Neural progenitor cell (in vitro differentiated cells): ENCODE measurements at regions not wholly inside any gene's neighbourhood (a gene's known extent, or its start where the extent isn't known, plus 50 kb on each side); places are given as distances from the start of the nearest gene placed in this dataset.

Source experiments
- EZH2 ChIP-seq: fragments of 200-600 bp; sonication (generic); IDR thresholded peaks from 2 replicates; pipeline ENCODE4 v1.6.1; 2017; ENCODE audit warnings: antibody characterized with exemption, mild to moderate bottlenecking, moderate library complexity
- EZH2phosphoT487 ChIP-seq: fragments of 200-600 bp; sonication (generic); IDR thresholded peaks from 2 replicates; pipeline ENCODE4 v1.6.1; 2017; ENCODE audit warnings: antibody characterized with exemption
- TF ChIP-seq, protein P1 (sequence below): fragments of 200-600 bp; sonication (generic); IDR thresholded peaks from 2 replicates; pipeline ENCODE4 v1.5.1; 2017; ENCODE audit warnings: antibody characterized with exemption, mild to moderate bottlenecking

DNA sequence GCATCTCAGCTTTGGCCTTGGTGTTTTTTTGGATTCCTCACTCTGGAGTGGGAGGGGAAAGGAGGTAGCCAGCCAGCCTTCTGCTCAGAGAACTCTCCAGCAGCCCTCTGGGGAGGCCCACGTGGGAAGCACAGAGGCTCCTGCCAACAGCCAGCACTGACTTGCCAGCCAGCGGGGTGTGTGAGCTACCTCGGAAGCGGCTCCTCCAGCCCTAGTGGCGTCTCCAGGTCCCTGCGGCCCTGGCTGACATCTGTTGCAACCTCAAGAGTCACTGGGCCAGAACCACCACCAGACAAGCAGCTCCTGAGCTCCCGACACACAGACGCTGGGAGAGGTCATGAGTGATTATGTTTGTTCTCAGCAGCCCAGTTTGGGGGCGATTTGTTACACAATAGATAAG is 180.2 kb upstream of the FZD8 start:
- TF ChIP-seq, protein P1, sequence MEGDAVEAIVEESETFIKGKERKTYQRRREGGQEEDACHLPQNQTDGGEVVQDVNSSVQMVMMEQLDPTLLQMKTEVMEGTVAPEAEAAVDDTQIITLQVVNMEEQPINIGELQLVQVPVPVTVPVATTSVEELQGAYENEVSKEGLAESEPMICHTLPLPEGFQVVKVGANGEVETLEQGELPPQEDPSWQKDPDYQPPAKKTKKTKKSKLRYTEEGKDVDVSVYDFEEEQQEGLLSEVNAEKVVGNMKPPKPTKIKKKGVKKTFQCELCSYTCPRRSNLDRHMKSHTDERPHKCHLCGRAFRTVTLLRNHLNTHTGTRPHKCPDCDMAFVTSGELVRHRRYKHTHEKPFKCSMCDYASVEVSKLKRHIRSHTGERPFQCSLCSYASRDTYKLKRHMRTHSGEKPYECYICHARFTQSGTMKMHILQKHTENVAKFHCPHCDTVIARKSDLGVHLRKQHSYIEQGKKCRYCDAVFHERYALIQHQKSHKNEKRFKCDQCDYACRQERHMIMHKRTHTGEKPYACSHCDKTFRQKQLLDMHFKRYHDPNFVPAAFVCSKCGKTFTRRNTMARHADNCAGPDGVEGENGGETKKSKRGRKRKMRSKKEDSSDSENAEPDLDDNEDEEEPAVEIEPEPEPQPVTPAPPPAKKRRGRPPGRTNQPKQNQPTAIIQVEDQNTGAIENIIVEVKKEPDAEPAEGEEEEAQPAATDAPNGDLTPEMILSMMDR: peak; percentile 36
- TF ChIP-seq EZH2: no peak
- no peak for TF ChIP-seq EZH2phosphoT487
